Coronary artery (tissue), 2 donors: ENCODE measurements at regions not wholly inside any gene's neighbourhood (a gene's known extent, or its start where the extent isn't known, plus 50 kb on each side); places are given as distances from the start of the nearest gene placed in this dataset.

Source experiments
- DNase-seq: peaks from one replicate; pipeline ENCODE4 v3.0.0-alpha.2; 2017; ENCODE audit warnings: low spot score
- H3K27ac ChIP-seq, 2 donors: fragments of 200-600 bp; sonication (generic); one replicate each; pipeline ENCODE4 v1.5.1; 2016 to 2019
- H3K4me3 ChIP-seq: fragments of 200-600 bp; sonication (generic); 2 replicates; pipeline ENCODE4 v1.5.1; 2016; ENCODE audit warnings: mild to moderate bottlenecking, moderate library complexity
- TF ChIP-seq, protein P1 (sequence below): fragments of 200-600 bp; sonication (generic); IDR thresholded peaks from one replicate; pipeline ENCODE4 v1.5.1; 2019; ENCODE audit warnings: antibody characterized with exemption

DNA sequence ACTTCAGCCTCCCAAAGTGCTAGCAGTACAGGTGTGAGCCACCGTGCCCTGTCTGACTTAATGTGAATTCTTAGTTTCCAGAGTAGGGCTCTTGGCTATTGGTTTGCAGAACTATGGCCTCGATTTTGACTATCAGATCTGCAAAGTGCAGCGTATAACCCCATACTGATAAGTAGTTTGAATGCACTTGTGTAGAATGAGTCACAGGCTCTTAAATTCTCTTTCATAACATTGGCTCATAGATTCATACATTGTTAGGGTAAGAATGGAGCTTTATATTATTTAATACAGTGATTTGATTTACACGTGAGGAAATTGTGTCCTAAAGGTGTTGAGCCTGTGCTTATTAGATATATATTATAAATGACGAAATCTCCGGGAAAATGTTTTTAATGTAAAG is 109.9 kb downstream of the ZPLD1 start:
- TF ChIP-seq, protein P1, sequence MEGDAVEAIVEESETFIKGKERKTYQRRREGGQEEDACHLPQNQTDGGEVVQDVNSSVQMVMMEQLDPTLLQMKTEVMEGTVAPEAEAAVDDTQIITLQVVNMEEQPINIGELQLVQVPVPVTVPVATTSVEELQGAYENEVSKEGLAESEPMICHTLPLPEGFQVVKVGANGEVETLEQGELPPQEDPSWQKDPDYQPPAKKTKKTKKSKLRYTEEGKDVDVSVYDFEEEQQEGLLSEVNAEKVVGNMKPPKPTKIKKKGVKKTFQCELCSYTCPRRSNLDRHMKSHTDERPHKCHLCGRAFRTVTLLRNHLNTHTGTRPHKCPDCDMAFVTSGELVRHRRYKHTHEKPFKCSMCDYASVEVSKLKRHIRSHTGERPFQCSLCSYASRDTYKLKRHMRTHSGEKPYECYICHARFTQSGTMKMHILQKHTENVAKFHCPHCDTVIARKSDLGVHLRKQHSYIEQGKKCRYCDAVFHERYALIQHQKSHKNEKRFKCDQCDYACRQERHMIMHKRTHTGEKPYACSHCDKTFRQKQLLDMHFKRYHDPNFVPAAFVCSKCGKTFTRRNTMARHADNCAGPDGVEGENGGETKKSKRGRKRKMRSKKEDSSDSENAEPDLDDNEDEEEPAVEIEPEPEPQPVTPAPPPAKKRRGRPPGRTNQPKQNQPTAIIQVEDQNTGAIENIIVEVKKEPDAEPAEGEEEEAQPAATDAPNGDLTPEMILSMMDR: no peak
- Histone ChIP-seq H3K4me3 (no peak overlapping the region), H3K27ac (no peak overlapping the region)
- no peak for DNase-seq

DNA sequence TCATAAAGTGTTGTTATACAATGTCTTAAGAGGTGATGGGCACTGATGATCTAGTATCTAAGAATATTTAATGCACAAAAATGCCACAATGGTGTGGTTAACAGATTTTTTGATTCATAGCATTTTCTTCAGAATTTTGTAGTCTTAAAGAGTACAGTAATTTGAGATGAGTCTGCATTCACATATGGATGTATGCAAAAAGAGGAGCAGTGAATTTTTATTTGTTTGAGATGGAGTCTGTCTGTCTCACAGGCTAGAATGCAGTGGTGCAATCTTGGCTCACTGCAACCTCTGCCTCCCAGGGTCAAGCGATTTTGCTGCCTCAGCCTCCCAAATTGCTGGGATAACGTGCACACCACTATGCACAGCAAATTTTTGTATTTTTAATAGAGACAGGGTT is 110.5 kb downstream of the ZPLD1 start:
- no peak overlapping the region for H3K27ac ChIP-seq
- TF ChIP-seq, protein P1: no peak
- DNase-seq: no peak

DNA sequence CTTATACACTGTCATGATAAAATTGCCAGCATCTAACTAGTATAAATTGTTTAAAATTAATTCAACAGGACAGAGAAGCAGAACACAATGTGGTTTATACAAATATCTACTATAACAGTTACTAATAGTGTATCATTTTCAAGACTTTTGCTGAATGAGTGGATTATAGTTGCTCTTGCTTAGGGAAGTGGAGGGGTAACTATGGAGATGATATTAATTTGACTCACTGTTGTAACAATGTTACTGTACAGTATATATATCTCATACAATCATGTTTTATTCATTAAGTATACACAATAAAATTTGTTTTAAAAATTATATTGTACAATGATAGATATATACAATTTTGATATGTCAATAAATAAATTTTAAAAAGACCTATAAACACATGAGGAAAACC is 119.1 kb downstream of the ZPLD1 start:
- H3K27ac ChIP-seq: no peak overlapping the region
- TF ChIP-seq, protein P1: no peak
- no peak overlapping the region for H3K4me3 ChIP-seq
- no peak for DNase-seq

More for the DNA sequence above, 110.5 kb downstream of the ZPLD1 start:
- no peak overlapping the region for H3K4me3 ChIP-seq

DNA sequence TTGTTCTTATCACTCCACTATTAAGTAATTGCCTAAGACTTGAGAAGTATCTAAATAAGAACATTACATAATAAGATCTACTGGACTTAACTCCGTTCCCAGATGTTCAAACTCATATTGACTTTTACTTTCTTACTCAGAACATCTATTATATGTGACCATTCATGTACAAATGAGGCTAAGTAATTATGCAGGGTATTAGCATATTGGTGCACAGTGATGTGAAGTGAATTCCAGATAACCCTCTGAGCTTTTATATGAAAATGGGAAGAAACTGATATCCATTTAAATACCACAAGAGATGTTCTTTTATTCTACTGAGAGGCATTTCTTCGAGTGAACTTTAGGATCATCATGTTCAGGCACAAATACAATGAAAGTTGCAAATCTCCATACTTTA is 135.7 kb downstream of the ZPLD1 start:
- DNase-seq: no peak
- H3K27ac ChIP-seq: no peak overlapping the region
- TF ChIP-seq, protein P1: no peak
- no peak overlapping the region for H3K4me3 ChIP-seq

DNA sequence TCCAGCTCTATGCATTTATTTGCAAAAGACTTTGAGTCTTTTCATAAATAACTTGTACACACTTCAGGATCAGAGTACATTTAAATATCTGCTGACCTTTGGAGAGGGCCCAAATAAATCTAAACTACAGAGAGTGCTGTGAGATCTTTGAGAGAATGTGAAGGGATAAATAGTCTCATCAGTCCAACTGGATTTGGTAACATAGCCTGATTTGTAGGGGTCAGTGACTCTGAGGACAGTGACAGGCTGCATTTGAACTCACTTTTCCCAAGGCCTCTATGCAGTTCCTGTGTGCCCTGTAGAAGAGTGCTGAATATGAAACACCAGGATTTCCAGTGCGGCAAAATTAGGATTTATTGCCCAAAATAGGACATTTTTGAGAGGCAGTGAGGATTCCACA is 136.2 kb downstream of the ZPLD1 start:
- DNase-seq: no peak
- TF ChIP-seq, protein P1: no peak
- H3K4me3 ChIP-seq: no peak overlapping the region
- H3K27ac ChIP-seq: no peak overlapping the region

DNA sequence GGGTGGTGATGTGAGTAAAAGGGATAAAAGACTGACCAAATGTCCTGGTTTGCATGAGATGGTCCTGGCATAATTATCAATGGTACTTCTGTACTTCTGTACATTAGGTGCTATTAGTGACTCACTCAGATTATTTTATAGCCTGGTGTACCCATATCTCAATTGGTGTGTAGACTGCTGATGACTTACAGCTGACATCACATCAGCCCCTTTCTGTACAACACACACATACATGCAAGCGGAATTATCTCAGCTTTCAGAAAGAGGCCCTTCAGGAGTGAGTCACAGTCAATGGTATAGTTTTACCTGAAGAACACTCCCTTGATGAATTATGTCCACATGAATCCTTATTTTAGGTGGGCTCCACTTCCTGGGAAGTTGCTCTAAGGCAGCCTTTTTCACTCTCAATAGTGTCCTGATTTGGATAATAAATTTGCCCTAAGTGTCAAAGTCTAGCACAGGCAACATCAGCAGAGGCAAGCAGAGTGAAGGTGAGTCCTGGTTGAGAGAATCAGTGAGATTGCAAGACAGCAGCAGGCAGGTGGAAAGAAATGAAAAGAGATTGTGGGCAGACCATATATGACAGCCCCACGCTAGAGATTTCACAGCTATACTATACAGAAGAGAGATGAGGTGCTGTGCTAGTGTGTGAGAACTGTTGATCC is 137.0 kb downstream of the ZPLD1 start:
- TF ChIP-seq, protein P1: no peak

DNA sequence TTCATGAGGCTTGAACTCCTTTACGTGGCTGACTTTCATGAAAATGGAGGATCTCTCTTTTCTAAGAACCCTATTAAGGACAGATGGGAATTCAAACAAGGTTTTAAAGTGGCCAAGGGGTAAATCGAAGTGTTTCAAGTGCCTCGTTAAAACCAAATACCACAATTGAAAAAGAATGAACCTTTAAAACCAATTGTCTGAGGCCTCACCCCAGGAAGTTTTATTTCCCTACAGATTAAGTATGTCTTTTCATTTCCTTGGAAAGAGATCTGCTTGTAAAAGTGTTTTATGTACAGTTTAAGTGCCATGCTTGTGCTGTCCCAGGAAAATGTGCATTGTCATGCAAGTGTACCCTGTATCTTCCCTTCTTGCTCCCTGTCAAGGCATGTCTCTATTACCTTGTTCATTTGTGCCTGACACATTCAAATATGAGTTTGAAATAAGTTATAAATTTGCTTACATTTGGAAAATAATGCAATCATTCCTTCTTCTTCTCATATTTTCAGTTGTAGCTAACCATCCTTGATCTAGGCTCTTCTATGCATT is 138.7 kb downstream of the ZPLD1 start:
- DNase-seq: no peak

More for the DNA sequence above, 137.0 kb downstream of the ZPLD1 start:
- no peak overlapping the region for H3K27ac ChIP-seq
- no peak overlapping the region for H3K4me3 ChIP-seq
- DNase-seq: no peak

More for the DNA sequence above, 138.7 kb downstream of the ZPLD1 start:
- H3K4me3 ChIP-seq: no peak overlapping the region
- TF ChIP-seq, protein P1: no peak
- H3K27ac ChIP-seq: no peak overlapping the region
